HG03135 (cell line): ENCODE measurements at regions not wholly inside any gene's neighbourhood (a gene's known extent, or its start where the extent isn't known, plus 50 kb on each side); places are given as distances from the start of the nearest gene placed in this dataset.

Experiments
- ATAC-seq: cut with Tn5 transposase; IDR thresholded peaks from one replicate; pipeline ENCODE4 v1.9.1; 2021; ENCODE audit warnings: mild to moderate bottlenecking, moderate library complexity; ENCODE audit not compliant: unreplicated experiment

DNA sequence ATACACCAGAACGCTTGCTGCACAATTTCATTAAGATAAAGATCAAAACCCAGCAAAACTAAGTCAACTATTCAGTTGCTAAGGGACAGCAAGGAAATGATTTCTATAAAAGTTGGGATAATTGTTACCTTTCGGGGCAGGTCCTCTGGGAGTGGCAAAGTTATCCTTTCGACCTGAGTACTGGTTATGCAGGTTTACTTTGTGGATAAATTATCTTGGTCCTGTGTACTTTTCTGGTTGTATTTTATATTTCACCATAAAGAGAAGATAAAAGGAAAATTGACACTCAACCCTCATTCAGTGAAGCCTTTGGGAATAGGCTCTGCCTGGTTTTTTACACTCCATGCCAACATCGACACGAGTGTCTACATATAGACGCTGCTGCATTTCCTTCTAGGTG, 146.5 kb downstream of the SYK start:
- no peak for ATAC-seq

DNA sequence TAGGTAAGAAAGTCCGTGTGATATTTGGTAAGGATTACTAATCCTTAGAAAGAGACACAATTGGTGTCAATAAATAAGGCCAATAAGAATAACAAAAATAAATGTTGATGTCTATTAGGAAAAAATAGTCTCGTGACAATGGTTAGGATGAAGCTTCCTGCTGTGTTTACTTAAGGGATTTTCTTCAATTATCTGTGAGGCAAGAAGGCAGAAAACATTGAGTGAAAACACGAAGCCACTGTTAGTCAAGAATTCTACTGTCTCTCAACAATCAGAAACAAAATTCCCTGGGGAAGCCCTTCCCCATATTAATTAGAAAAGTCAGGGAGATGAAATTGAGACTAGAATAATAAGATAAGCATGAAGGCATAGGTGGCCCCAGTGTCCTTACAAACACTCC, 149.0 kb downstream of the SYK start:
- ATAC-seq: no peak

DNA sequence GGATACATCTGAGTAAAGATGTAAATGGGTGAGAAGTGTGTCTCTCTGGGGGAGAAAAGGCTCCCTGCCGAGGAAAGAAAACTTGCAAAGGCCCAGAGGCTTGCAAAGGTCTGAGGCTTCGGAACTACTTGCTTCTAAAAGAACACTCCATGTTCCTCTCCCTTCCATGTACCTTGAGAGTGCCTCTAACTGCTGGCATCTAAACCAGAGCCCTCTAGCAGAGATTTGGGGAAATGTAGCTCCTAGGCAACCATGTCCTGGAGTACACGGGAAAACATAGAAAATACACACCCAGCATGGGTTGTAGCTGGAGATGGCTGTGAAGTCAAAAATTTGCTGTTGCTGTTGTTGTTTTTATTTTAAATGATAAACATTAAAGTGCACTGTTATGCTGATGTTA, 151.6 kb downstream of the SYK start:
- ATAC-seq: no peak

DNA sequence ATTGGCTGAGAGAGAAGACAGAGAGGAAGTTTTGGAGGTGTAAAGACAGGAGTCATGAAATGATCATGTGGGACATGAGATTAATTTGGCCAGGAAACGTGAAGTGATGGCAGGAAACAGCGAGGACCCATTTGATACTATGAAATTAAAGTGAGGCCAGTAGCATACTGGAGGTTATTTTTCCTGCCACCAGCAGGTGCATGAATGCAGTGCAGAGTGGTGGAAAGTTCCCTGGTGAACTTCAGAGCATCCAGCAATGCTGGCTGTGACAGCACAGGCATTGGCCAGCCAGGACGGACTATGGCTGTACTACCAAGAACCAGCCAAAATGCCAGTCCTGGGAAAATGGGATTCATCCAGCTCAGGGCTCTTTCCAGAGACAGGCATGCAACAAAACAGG, 152.2 kb downstream of the SYK start:
- no peak for ATAC-seq

DNA sequence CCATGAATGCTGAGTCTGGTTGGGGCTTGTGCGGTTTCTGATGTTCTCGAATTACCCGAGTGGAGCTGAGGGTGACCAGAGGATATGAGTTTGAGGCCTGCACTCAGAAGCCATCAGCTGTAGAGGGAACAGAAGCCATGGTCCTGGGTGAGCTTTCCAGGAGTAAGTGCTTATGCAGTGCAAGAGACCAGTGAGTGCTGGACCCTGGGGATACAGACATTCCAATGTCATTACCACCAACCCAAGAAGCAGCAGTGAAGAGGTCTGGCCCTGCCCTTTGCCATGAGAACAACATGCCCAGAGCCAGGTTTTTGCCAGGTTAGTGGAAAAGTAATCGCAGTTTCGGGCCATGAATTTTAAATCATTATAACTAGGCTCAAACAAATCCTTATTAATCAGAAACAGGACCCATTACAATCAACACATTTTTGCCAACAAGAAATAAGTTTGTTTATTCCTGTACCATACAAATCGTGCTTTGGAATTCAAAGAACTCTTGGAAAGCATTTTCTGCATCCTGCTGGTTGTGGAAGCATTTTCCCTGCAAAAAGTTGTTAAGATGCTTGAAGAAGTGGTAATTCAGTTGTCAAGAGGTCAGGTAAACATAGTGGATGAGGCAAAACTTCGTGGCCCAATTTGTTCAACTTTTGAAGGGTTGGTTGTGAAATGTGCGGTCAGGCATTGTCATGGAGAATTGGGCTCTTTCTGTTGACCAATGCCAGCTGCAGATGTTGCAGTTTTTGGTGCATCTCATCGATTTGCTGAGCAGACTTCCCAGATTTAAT, 154.6 kb downstream of the SYK start:
- ATAC-seq: no peak

DNA sequence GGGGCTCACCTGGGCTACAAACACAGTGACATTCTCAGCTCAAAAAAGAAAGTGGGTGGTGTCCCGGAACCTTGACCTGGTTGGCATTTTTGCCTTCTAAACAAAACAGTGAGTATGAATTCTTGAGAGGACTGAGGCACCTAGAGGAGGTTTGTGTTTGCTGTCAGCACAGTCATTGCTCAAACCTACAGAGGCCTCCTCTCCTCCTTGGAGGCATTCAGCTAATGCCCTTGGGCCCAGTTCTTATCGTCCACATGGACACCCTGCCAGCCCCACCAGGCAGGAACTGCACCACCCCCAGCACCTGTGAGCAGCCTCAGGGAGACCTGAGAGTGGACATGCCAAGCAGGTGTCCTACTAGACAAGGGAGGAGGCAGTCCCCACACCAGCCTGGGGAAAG, 156.7 kb downstream of the SYK start:
- ATAC-seq: no peak

DNA sequence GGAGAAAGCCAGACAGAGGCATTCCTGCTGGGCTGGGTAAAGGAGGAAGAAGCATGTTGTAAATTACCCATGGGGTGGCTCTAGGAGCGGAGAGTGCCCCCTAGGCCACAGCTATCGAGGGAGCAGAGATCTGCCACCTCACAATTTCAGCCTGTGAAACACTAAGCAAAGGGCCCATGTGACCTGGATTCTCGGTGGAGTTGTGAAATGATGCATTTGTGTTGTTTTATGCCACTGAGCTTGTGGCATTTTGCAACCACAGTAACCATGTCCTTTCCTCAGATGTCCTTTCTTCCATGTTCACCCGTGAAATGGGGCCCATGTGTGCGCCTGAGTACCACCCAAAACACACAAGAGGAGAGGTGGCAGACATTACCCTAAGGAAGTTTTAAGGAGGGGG, 159.3 kb downstream of the SYK start:
- no peak for ATAC-seq

DNA sequence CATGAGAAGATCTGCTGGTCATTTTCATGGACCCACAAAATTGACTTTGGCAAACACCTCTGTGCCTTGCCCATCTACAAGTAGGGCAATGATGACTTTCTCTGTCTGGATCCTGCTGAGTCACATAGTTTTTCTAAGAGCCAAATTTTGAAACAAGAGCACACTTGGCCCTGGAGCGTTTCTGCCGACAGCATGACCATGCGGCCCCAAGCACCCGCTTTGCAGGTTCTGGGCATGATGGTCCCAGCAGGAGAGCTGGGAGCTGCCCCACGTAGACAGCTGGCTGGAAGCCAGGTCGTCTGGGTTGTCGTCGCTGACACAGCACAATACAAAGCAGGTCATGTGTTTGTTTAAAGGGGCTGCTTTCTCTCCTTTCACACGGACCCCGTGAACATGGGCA, 159.8 kb downstream of the SYK start:
- no peak for ATAC-seq

DNA sequence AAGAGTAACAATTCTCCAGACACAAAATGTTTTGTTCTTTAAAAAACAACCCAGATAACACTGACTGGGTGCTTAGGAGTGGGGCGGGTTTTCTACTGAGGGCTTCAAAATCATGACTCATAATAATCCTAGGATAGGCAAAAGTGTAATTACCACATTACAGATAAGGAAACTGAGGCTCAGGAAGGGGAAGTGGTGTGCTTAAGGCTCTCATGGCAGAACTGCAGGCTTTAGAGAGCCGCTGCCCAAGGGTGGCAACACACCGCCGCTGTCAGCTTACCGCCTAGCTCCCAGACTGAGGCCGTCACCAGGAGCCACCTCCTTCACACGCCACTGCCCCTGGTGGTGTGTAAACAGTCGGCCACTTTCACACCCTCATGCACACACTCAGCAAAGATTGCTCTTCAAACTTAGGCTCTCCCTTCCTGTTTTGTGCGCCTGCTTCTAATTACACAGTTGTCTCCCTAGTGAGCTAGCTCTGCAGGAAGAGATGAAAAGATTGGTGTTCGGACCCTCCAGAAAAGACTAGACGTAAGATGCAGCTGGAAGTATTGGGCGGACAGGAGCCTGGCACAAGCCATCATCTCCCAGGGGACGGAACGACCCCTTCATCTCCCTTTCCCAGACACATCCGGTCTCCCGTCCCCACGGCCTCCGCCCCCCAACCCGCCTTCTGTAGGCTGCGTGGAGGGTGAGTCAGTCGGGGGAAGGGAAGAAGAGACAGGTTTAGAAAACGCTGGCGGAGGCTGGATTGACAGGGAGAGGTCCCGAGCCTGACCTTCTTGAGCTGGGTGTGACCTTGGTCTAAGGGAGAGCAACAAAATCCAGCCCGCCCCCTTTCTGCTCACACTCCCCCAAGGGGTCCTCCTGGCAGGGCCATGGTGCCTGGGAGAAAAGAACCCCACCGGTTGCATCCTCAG, 162.7 kb downstream of the SYK start:
- no peak for ATAC-seq

DNA sequence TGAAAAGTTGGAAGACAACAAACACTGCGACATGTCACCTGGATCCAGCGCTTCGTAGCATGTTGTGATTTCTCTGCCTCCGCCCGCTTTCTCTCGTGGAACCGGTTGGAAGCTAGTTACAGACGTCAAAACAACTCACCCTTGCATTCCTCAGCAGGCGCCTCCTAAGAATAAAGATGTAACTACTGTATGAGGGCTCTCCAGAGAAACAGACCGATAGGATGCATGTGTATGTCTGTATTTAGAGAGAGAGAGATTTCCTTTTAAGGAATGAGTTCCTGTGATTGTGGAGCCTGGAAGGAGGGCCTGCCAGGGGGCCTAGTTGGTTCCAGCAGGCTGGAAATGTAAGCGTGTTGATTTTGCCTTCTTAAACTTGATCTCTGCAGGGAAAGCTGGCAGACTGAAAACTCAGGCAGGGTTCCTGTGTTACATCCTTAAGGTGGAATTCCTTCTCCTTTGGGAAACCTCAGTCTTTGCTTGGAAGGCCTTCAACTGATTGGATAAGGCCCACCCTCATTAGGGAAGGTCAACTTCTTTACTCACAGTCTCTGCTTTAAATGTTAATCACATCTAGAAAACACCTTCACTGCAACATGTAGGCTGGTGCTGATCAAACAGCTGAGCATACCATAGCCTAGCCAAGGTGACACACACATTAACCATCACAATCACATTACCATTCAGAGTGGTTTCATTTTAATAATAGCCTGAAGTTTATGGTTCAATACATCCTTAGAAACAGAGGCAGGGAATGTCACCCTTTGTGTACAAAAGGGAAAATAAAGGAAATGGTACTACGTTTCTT, 163.8 kb downstream of the SYK start:
- ATAC-seq: no peak

DNA sequence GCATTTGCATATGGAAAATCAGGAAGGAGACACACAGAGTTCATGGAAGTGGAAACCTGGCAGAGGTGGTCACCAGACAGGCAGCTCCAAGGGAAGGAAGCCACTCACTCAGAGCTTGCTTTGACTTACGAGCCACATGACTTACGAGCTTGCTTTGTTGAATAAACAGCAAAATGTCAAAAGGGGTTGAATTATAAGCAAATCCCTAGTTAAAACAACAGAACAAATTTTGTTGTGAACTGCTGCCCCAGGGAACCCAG, 164.3 kb downstream of the SYK start:
- ATAC-seq: no peak

DNA sequence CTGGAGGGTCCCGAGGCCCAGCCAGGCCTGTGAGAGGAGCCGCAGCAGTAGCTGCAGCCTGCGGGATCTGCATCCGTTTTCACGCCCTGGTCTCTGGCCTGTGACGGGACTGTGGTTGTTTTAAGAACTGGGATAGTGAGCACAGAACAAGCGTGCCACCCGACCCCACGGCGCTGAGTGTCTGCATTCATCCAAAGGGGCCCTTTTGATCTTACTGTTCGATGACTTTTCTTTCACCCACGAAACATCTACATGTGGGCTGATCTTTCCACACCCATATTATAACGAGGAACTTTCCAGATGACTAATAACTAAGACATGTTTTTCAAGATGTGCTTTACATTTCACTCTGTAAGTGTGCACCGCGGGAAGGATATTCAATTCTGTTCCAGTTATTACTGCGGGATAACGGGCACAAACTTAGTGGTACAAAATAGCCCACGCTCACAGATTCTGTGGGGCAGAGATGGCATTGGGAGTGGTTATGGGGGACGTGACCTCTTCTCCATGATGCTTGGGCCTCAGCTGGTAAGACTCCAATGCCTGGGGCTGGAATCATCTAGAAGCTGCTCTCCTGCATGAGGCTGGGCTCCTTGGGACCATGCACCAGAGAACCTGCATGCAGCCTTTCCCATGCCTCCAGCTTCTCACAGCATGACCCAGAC, 165.0 kb downstream of the SYK start:
- ATAC-seq: no peak

DNA sequence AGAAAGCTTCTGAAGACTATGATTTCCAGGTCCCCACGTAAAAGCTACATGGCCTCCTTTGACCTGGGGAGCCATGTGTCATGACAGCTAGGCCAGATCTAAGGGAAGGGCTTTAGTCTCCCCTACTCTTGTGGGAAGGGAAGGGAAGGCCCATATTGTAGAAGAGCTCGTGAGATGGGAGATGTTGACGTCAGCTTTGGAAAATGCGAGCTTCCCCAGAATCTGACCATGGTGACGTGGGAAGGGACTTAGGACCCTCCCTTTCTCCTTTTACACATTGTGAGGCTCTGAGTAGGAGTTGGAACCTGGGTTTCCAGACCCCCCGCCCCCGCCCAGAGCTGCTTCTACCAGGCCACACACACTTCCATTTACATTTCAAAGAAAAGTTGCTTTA, 165.5 kb downstream of the SYK start:
- ATAC-seq: no peak

DNA sequence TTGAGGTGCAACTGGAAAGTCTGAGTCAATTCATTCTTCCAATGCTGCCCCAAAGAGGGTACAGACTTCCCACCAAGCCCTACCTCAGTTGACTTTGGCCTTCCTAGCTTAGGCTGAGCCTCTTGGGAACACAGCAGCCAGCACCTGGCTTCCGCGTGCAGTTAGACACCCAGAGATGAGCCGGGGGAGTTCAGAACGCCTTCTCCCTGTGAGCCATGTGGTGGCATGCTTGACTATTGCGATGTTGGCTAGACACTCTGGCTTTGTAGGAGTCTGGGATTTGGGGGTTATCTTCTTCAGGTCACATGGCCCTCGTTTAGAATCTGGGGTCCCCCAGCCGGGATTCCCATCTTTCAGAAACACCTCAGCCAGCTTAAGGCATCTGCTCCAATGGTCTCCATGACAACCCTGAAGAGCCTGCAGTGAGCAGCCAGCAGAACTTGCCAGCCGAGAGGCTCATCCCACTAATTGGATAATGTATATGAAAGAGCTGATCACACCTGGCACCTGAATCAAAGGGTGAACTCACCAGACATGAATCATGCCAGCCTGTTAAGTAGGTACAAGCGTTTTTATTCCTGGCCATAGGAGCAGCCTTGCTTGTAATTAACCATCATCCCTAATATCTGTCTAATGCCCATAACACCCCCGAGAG, 167.5 kb downstream of the SYK start:
- no peak for ATAC-seq

DNA sequence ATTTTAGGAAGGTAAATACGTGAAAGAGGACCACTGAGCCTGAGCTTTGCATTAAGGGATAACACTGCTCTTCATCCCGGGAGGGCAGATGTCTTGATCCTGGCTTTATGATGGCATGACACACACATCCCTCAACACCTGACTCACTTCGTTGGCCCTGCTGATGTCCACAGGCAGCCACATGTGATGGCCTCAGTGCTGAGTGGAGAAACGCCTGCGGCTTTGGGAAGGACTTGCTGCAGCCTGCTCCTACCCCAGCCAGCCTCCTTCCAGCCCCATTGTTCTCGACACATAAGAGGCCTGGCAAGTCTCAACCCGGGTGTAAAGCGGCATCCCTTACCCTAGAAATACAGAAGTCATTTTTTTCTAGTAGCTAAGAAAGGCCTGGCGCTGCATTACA, 169.0 kb downstream of the SYK start:
- ATAC-seq: no peak

DNA sequence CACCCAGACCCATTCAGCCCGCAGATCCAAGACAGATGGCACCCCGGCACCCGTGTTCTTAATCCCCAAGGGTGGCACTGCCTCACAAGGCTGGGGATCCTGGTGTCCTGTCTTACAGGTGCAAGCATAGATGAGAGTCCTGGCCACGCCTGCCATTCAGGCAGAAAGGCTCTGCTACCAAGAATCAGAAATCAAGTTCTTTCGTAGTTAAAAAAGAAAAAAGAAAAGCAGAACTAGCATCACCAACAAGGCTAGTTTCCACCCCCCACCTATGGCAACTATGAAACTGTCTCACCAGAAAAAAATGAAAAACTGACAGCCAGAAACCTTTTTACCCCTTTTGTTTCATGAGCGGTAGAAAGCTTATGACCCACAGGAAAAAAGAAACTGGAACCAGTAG, 170.4 kb downstream of the SYK start:
- ATAC-seq: no peak

DNA sequence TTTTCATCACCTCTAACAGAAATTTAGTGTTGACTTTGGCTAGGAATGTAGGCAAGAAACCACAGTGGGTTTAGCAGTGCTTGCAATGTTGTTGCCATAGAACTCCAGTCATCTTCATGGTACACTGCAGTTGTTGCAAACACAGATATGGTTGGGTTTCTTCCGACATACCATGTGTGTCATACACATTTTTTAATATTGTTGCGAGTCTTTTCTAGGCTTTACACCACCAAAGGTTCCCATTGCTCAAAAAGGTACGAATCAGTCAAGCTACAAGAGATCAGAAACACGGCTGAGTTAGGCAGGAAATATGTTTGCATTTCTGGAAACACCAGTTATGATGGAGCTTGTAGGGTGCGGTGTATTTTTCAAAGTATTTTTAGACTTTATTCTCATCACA, 172.4 kb downstream of the SYK start:
- ATAC-seq: no peak

DNA sequence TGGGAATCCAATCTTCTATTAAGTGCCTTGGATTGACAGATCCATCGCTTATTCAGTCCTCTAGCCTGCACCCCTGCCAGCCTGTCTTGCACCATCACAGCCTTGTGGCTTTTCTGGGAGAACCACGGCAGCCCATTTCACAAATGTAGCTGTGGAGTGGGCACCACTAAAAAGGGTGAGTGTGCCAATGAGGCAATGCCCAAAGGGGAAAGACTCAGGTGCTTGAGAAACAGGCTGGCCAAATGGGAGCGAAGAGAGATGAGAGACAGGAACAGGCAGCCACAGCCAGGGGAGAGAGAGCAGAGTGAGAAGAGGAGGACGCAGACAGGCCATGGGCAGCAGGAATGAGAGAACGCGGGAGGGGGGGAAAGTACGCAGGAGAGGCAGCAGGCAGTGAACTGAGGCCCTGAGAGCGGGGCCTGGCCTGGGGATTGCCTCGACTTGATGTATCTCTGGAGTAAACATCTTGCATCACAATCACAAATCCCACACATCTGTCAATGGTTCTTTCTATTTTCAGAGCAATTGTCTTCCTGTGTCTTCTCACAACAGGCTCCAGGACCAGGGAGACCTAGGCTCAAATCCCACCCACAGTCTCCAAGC, 173.1 kb downstream of the SYK start:
- ATAC-seq: no peak

DNA sequence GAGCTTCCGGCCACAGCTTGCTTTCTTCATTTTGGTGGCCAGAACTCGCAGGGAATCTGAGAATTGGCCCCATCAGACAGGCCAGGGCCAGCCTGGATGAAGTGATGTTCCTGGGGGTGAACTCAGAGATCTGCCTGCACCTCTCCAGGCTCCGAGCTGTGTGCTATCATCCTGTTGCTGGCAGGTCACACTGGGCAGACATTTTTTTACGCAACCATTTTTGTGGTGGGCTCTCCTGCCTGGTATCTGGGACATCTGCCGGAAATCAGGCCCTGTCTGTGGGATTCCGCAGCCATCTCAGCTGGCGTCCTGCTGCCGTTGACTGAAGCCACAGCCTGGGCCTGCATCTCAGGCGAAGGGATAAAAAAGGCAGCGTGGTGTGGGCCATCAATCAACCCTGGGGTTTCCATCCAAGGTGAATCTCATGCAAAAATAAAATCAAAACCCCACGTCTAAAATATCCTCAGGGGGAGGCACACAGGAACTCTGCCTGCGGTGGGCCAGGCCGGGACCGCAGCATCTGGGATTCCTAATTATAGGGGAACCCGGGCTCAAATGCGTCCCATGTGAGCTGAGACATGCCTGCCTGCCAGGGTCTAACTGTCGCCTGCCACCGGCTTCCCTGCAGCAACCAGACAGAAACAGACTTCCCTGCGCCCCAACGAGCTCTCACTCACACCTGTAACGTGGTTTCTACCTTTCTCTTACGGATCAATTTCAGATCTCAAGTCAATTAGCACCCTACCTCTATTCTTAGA, 174.3 kb downstream of the SYK start:
- ATAC-seq: no peak

DNA sequence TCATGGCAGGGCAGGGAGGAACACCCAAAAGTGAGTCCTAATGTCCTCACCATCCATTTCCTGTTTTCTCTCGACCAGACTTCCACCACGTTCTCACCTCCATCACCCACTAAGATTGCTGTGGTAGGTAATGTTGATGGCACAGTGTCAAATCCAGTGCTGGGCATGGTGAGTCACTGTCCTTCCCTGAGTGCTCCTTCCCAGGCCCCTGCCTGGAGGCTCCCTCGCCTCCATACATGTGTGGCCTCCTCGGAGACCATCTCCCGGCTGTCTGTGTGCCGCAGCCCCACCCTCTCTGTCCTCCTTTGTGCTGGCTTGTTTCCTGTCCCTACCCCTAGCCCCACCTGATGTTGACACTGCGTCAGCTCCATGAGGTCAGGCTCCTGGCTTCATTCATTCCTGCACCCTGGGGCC, 177.5 kb downstream of the SYK start:
- ATAC-seq: no peak
